SU-DHL-6 (cell line): ENCODE measurements at regions not wholly inside any gene's neighbourhood (a gene's known extent, or its start where the extent isn't known, plus 50 kb on each side); places are given as distances from the start of the nearest gene placed in this dataset.

ENCODE experiments used
- H2AFZ ChIP-seq: fragments of 200-600 bp; sonication (generic); 2 replicates; pipeline ENCODE4 v1.6.1; 2014; ENCODE audit warnings: low read depth, mild to moderate bottlenecking, moderate library complexity, mixed read lengths, antibody characterized with exemption, low read length; ENCODE audit not compliant: severe bottlenecking
- H3F3A ChIP-seq: fragments of 200-600 bp; shearing (Covaris generic); 2 replicates; pipeline ENCODE4 v1.6.0; 2016; ENCODE audit warnings: antibody characterized with exemption, mild to moderate bottlenecking; ENCODE audit not compliant: insufficient read depth
- H3K27ac ChIP-seq: fragments of 200-600 bp; sonication (generic); 2 replicates; pipeline ENCODE4 v1.5.1; 2016; ENCODE audit warnings: low read depth, mild to moderate bottlenecking, low read length, moderate library complexity, mixed read lengths
- H3K27me3 ChIP-seq: fragments of 200-600 bp; sonication (generic), shearing (Covaris generic); 2 replicates; pipeline ENCODE4 v1.6.0; 2014; ENCODE audit warnings: mild to moderate bottlenecking, low read length
- H3K36me3 ChIP-seq: fragments of 200-600 bp; sonication (generic); 2 replicates; pipeline ENCODE4 v1.6.1; 2014; ENCODE audit warnings: mild to moderate bottlenecking, low read length, mixed read lengths
- H3K4me2 ChIP-seq: fragments of 300-600, 200-600 bp; shearing (Covaris generic), sonication (generic); 2 replicates; pipeline ENCODE4 v1.6.0; 2014; ENCODE audit warnings: low read length, low read depth, mild to moderate bottlenecking; ENCODE audit not compliant: poor library complexity, severe bottlenecking
- H3K4me3 ChIP-seq: fragments of 200-600 bp; sonication (generic); 2 replicates; pipeline ENCODE4 v1.5.1; 2014; ENCODE audit warnings: antibody characterized with exemption, low read length, mild to moderate bottlenecking, mixed read lengths; ENCODE audit not compliant: insufficient read depth, poor library complexity, severe bottlenecking
- H3K79me2 ChIP-seq: fragments of 200-600 bp; sonication (generic); 2 replicates; pipeline ENCODE4 v1.6.1; 2014; ENCODE audit warnings: mild to moderate bottlenecking, low read length, moderate library complexity; ENCODE audit not compliant: insufficient read depth
- H3K9ac ChIP-seq: fragments of 200-600 bp; sonication (generic); 2 replicates; pipeline ENCODE4 v1.7.0; 2014; ENCODE audit warnings: mild to moderate bottlenecking, low read length
- H3K9me2 ChIP-seq: fragments of 200-600 bp; sonication (generic); replicated peaks from 2 replicates; pipeline ENCODE4 v1.6.1; 2014; ENCODE audit warnings: low read length; ENCODE audit not compliant: insufficient read depth
- H3K9me3 ChIP-seq: fragments of 200-600 bp; sonication (generic); 2 replicates; pipeline ENCODE4 v1.6.1; 2014; ENCODE audit warnings: low read length, mixed read lengths; ENCODE audit not compliant: insufficient read depth
- H4K20me1 ChIP-seq: fragments of 200-600 bp; sonication (generic); 2 replicates; pipeline ENCODE4 v1.6.1; 2014; ENCODE audit warnings: low read depth, mild to moderate bottlenecking, antibody characterized with exemption, low read length, moderate library complexity, mixed read lengths
- EZH2phosphoT487 ChIP-seq: fragments of 200-600 bp; sonication (generic), shearing (Covaris generic); conservative IDR thresholded peaks from 2 replicates; pipeline ENCODE4 v1.6.1; 2018; ENCODE audit warnings: mild to moderate bottlenecking, antibody characterized with exemption, low read length, moderate library complexity, mixed read lengths
- TF ChIP-seq, protein P1 (sequence below): fragments of 200-600 bp; sonication (generic); IDR thresholded peaks from one replicate; pipeline ENCODE4 v1.5.1; 2017; ENCODE audit warnings: antibody characterized with exemption, mild to moderate bottlenecking, low read length, moderate library complexity; ENCODE audit not compliant: insufficient read depth, poor library complexity, severe bottlenecking

DNA sequence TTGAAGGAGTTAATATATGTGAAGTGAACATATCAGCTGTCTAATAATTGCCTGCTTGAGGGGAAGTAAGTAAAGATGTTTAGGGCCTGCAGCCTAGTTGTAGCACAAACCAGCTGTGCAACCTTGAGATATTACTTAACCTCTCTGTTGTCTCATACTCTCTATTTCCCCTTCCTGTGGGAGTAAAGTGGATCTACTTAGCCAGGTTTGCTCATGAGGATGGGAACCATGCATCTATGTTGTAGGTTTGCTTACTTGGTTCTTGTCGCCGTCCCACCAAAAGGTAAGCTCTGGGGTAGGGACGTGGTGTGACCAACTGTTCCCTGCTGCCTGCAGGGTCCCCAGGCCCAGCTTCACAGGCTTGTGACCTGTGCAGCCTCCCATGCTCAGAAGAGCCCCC is 362.7 kb upstream of the SULF2 start:
- TF ChIP-seq, protein P1, sequence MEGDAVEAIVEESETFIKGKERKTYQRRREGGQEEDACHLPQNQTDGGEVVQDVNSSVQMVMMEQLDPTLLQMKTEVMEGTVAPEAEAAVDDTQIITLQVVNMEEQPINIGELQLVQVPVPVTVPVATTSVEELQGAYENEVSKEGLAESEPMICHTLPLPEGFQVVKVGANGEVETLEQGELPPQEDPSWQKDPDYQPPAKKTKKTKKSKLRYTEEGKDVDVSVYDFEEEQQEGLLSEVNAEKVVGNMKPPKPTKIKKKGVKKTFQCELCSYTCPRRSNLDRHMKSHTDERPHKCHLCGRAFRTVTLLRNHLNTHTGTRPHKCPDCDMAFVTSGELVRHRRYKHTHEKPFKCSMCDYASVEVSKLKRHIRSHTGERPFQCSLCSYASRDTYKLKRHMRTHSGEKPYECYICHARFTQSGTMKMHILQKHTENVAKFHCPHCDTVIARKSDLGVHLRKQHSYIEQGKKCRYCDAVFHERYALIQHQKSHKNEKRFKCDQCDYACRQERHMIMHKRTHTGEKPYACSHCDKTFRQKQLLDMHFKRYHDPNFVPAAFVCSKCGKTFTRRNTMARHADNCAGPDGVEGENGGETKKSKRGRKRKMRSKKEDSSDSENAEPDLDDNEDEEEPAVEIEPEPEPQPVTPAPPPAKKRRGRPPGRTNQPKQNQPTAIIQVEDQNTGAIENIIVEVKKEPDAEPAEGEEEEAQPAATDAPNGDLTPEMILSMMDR = no peak
- TF ChIP-seq EZH2phosphoT487 = no peak
- Histone ChIP-seq H3K27ac (no peak overlapping the region), H3K4me3 (no peak overlapping the region), H3K9ac (no peak overlapping the region), H3F3A (no peaks in the 10 kb centered on the region), H2AFZ (no peak overlapping the region), H3K36me3 (no peaks in the 10 kb centered on the region), H3K9me3 (no peaks in the 10 kb centered on the region), H3K27me3 (no peaks in the 10 kb centered on the region), H4K20me1 (no peaks in the 10 kb centered on the region), H3K79me2 (no peaks in the 10 kb centered on the region), H3K9me2 (no peaks in the 10 kb centered on the region), H3K4me2 (no peak overlapping the region)

DNA sequence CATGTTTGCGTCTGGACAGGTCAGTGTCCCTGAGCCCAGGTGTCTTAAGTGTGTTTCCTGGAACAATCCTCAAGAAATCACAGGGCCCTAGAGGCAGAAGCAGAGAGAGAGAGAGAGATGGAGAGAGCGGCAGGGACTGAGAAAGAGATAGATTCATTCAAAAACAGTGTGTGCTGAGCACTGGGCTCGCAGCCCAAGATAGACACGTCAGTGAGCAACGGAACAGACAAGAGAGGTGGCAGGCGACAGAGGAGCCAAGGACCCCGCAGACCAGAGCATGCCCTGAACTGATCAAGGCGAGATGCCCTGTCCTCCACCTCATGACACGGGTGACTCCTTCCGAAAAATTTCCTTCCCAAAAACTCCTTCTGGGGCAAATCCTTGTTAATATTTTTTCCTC is 362.0 kb upstream of the SULF2 start:
- Histone ChIP-seq H2AFZ (no peak overlapping the region), H3K9me2 (no peaks in the 10 kb centered on the region), H3K36me3 (no peaks in the 10 kb centered on the region), H3K79me2 (no peaks in the 10 kb centered on the region), H3K27ac (no peak overlapping the region), H4K20me1 (no peaks in the 10 kb centered on the region), H3K27me3 (no peaks in the 10 kb centered on the region), H3K4me2 (no peak overlapping the region), H3K9ac (no peak overlapping the region), H3K9me3 (no peaks in the 10 kb centered on the region), H3F3A (no peaks in the 10 kb centered on the region), H3K4me3 (no peak overlapping the region)
- TF ChIP-seq EZH2phosphoT487 = no peak
- TF ChIP-seq, protein P1 = no peak

GRCh38 chr20:48146877-48147276 is 361.6 kb upstream of the SULF2 start:
- H3K27me3 ChIP-seq = no peaks in the 10 kb centered on the region
- H3K9me3 ChIP-seq = no peaks in the 10 kb centered on the region
- no peaks in the 10 kb centered on the region for H3K36me3 ChIP-seq
- no peak overlapping the region for H2AFZ ChIP-seq
- TF ChIP-seq EZH2phosphoT487 = no peak
- TF ChIP-seq, protein P1 = no peak
- no peak overlapping the region for H3K27ac ChIP-seq
- H3K79me2 ChIP-seq = no peaks in the 10 kb centered on the region
- no peak overlapping the region for H3K4me2 ChIP-seq
- H4K20me1 ChIP-seq = no peaks in the 10 kb centered on the region
- no peaks in the 10 kb centered on the region for H3K9me2 ChIP-seq
- H3K9ac ChIP-seq = no peak overlapping the region
- H3F3A ChIP-seq = no peaks in the 10 kb centered on the region
- no peak overlapping the region for H3K4me3 ChIP-seq
